ENCODE measurements at regions not wholly inside any gene's neighbourhood (a gene's known extent, or its start where the extent isn't known, plus 50 kb on each side); places are given as distances from the start of the nearest gene placed in this dataset.

DNA sequence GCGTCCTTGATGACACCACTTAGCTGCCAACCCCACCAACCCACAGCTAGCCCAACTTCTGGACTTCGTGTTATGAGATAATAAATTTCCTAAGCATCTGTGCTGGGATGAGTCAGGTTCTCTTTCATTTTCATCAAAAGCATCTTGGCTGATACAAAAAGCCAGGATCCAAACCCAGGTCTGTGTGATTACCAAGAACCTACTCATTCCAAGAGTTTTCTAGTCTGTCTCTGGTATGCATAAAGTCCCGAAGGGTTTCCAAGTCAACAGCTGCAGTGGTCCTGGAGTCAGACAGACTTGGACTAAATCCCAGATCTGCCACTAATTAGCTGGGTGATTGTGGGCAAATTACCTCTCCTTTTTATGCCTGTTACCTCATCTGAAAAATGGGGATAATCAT, 55.5 kb upstream of the SERP2 start:
- DNase-seq (ENCODE audit: low read depth) = peak; percentile 36
- no peak overlapping the region for H3K4me3 ChIP-seq (ENCODE audit: low read depth, low read length)

DNA sequence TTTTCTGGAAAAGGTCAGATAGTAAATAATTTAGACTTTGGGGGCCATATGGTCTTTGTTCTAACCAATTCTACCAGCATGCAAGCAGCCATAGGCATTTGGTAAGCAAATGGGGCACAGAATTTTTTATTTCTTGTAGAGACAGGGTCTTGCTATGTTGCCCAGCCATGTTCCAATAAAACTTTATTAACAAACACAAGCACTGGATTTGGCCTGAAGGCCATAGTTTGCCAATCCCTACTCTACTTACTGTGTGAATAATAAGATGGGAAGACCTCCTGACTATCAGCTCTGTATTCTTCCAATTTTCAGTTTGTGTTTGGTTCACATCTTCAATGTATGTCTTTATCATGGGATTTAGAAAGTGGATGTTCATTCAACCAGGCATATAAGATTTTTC, 53.0 kb upstream of the SERP2 start:
- no peak for DNase-seq (ENCODE audit: low read depth)
- H3K4me3 ChIP-seq (ENCODE audit: low read depth, low read length) = no peak overlapping the region

DNA sequence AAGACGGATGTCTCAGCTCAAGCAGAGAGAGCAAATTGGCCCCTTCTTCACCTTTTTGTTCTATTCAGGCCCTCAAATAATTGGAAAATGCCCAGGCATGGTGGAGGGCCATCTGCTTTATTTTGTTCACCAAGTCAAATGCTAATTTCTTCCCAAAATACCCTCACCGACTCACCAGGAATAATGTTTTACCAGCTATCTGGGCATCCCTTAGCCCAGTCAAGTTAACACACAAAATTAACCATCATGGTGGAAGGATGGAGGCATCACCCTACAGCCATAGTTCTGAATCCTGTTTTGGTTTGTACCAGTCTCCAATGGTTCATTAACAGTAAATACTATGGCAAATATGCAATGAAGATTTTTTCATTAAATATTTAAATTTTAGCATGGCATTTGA, 51.7 kb upstream of the SERP2 start:
- DNase-seq (ENCODE audit: low read depth) = no peak
- H3K4me3 ChIP-seq (ENCODE audit: low read depth, low read length) = no peak overlapping the region

DNA sequence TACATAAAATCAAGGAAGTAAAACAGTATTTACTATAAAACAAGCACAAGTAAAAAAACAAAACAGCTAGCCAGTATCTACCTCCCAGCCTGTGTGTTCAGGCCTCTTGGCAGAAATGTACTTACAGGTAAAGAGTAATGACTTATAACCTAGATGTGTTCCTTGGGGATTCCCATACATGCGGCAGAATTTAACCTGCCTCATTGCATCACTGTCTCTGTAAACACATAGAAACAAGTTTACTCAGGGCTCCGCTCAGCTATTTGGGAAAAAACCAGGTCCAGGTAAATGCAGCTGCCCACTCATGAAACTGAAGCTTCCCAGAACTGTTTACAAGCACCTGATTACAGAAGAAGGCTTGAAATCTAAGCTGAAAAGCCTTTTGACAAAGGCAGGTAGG, 50.7 kb upstream of the SERP2 start:
- no peak overlapping the region for H3K4me3 ChIP-seq (ENCODE audit: low read depth, low read length)
- no peak for DNase-seq (ENCODE audit: low read depth)

DNA sequence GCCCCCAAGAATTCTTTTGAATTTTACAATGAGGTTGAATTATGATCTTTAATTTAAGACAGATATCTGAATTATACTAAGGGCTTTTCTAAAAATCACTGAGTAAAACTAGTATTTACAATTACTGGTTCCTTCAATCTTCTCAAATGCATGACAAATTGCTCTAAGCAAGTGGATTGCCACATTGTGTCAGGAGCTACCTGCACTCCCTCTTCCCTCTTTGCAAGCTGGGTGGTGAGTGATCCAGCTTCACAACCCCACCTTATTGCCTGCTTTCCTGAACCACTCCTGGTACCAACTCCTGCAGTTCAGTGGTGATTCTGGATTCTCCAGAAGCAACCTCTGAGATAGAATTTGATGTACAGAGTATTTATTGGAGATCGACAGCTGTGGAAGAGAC, 49.9 kb upstream of the SERP2 start:
- no peak overlapping the region for H3K4me3 ChIP-seq (ENCODE audit: low read depth, low read length)
- DNase-seq (ENCODE audit: low read depth) = no peak

Data from skeletal muscle cell (primary cell).